Gastrocnemius medialis (tissue), 4 donors: ENCODE measurements at regions not wholly inside any gene's neighbourhood (a gene's known extent, or its start where the extent isn't known, plus 50 kb on each side); places are given as distances from the start of the nearest gene placed in this dataset.

Experiments used
- ATAC-seq, 2 donors: fragments of 150-250 bp; one replicate each; pipeline ENCODE4 v1.9.1; 2016
- DNase-seq, 2 donors: peaks; one replicate each; pipeline ENCODE4 v3.0.0-alpha.2; 2019
- H3K27ac ChIP-seq, 4 donors: fragments of 200-600 bp; sonication (generic); 1 replicate in 1 of 4; 2 replicates in 3 of 4; pipeline ENCODE4 v1.5.1; 2016 to 2018; ENCODE audit warnings: mild to moderate bottlenecking in 2 of 4, moderate library complexity in 1 of 4
- H3K27me3 ChIP-seq, 3 donors: fragments of 200-600 bp; sonication (generic) in 2 of 3; 1 replicate in 1 of 3; 2 replicates in 2 of 3; pipeline versions ENCODE4 v1.5.1 to v1.6.0; 2016 to 2019; ENCODE audit warnings: mild to moderate bottlenecking in 1 of 3, moderate library complexity in 1 of 3
- H3K36me3 ChIP-seq, 2 donors: fragments of 200-600 bp; sonication (generic) in 1 of 2; one replicate each; pipeline ENCODE4 v1.5.1; 2017 to 2018
- H3K4me1 ChIP-seq, 2 donors: fragments of 200-600 bp; sonication (generic) in 1 of 2; one replicate each; pipeline ENCODE4 v1.5.1; 2016 to 2017; ENCODE audit warnings: mild to moderate bottlenecking in 2 of 2
- H3K4me3 ChIP-seq, 4 donors: fragments of 200-600 bp; sonication (generic) in 3 of 4; 1 replicate in 1 of 4; 2 replicates in 3 of 4; pipeline ENCODE4 v1.5.1; 2016 to 2019; ENCODE audit warnings: mild to moderate bottlenecking in 2 of 4
- H3K9me3 ChIP-seq, 3 donors: fragments of 200-600 bp; sonication (generic) in 2 of 3; 1 replicate in 1 of 3; 2 replicates in 2 of 3; pipeline ENCODE4 v1.5.1; 2016 to 2019
- POLR2A ChIP-seq, 2 donors: fragments of 450-650 bp; IDR thresholded peaks; one replicate each; pipeline ENCODE4 v1.6.1; 2017; ENCODE audit warnings: antibody characterized with exemption in 2 of 2, mild to moderate bottlenecking in 2 of 2, moderate library complexity in 2 of 2
- in situ Hi-C, 4 donors: fragments of 200-750 bp; cut with MboI; loops; one replicate each; pipeline versions ENCODE4 v1.15.0 to v1.8.0; 2017; ENCODE audit warnings: low sequenced_read_pairs in 4 of 4
- intact Hi-C: fragments of 100-400 bp; cut with DNase I; formaldehyde crosslinking; loops from one replicate; pipeline ENCODE4 v1.15.1; 2023; ENCODE audit warnings: low total_unique reads
- TF ChIP-seq, protein P1 (sequence below), 5 experiments: fragments of 450-650 bp in 3 of 5; fragments of 200-600 bp in 2 of 5; sonication (generic) in 2 of 5; IDR thresholded peaks in 4 of 5; conservative IDR thresholded peaks in 1 of 5; 1 replicate in 4 of 5; 2 replicates in 1 of 5; pipeline ENCODE4 v1.5.1; 2016 to 2019; ENCODE audit warnings: antibody characterized with exemption in 5 of 5, mild to moderate bottlenecking in 3 of 5, moderate library complexity in 3 of 5

DNA sequence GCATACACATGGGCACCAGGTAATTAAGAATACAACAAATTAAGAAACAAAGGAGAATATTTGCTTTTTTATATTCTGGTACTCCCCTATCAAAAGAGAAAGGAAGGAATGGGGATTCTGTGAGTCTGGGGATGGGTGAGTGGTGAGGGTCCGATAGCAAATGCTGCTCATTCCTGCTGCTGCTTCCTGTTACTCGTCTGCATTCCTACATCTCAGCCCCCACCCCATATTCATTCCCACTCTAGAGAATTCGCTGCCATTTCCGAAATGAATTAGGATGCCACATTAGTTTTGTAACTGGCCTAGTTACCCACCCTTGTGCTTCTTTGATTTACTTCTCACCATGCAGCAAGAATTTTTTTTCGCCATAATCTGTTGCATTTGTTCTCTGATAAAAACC, 1905.3 kb upstream of the PIK3C3 start:
- no peaks in the 10 kb centered on the region for H3K4me1 ChIP-seq
- intact Hi-C loops = no loop called here
- H3K27ac ChIP-seq = no peak overlapping the region
- H3K9me3 ChIP-seq = no peaks in the 10 kb centered on the region
- in situ Hi-C loops = no loop called here
- H3K36me3 ChIP-seq = no peaks in the 10 kb centered on the region
- no peaks in the 10 kb centered on the region for H3K27me3 ChIP-seq
- H3K4me3 ChIP-seq = no peak overlapping the region
- no peak for TF ChIP-seq POLR2A (IDR thresholded peaks at IDR 0.05)
- TF ChIP-seq, protein P1, sequence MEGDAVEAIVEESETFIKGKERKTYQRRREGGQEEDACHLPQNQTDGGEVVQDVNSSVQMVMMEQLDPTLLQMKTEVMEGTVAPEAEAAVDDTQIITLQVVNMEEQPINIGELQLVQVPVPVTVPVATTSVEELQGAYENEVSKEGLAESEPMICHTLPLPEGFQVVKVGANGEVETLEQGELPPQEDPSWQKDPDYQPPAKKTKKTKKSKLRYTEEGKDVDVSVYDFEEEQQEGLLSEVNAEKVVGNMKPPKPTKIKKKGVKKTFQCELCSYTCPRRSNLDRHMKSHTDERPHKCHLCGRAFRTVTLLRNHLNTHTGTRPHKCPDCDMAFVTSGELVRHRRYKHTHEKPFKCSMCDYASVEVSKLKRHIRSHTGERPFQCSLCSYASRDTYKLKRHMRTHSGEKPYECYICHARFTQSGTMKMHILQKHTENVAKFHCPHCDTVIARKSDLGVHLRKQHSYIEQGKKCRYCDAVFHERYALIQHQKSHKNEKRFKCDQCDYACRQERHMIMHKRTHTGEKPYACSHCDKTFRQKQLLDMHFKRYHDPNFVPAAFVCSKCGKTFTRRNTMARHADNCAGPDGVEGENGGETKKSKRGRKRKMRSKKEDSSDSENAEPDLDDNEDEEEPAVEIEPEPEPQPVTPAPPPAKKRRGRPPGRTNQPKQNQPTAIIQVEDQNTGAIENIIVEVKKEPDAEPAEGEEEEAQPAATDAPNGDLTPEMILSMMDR (IDR thresholded peaks at IDR 0.05 in 4 of 5, conservative IDR thresholded peaks at IDR 0.05 in 1 of 5) = no peak
- ATAC-seq (no peak), DNase-seq (no peak)

DNA sequence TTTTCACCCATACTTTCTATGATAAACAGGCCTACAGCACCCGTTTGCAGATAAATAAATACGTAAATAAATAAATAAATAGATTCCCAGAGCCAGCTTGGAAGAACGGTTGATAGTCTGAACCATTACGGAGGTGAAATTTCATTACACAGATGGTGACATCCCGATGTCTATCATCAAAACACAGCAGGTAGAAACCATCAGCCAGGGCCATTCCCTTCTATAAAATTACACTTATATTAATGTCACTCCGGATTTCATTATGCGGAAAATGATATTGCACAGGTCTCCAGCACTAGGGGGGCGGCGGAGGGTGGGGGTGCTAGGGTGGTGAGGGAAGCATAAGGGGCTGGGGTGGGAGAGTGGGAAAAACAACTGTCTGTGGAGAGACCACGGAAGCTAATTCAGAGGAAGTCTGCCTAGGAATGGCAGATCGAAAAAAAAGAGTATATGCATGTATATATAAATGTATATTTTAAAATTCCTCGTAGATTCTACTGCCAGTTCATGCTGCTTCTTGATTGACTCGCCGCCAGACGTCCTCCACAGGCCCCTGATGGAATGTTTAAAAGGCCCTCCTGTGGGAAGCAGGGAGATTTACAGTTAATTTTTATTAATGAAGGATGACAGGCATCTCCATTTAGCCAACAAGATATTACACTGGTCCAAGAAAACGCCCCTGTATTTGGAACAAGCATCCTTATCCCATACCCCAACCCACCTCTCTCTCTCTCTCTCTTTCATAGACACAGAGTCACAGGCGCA, 1906.0 kb upstream of the PIK3C3 start:
- DNase-seq (no peak), ATAC-seq (no peak)
- no peak overlapping the region for H3K4me3 ChIP-seq
- no peak for TF ChIP-seq POLR2A (IDR thresholded peaks at IDR 0.05)
- TF ChIP-seq, protein P1 (IDR thresholded peaks at IDR 0.05 in 4 of 5, conservative IDR thresholded peaks at IDR 0.05 in 1 of 5) = no peak
- no peaks in the 10 kb centered on the region for H3K4me1 ChIP-seq
- intact Hi-C loops = no loop called here
- H3K9me3 ChIP-seq = no peaks in the 10 kb centered on the region
- no peaks in the 10 kb centered on the region for H3K27me3 ChIP-seq
- H3K36me3 ChIP-seq = no peaks in the 10 kb centered on the region
- no peak overlapping the region for H3K27ac ChIP-seq
- in situ Hi-C loops = no loop called here

DNA sequence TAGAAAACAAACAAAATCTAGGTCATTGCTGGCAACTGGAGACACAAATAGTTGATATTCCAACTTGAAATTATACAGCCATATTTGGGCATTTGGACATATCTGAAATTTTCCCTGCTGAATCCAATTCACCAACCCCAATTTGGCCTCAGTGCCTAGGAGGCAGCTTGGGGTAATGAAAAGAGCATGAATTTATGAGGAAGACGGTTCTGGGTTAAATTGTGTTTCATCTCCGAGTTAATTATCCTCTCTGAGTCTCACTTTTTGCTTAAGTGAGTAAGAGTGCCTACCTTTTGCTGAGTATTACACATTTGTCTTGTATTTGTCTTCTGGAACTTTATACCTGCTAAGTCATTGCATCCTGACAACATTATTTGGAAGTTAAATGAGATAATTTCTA, 1906.8 kb upstream of the PIK3C3 start:
- DNase-seq (no peak), ATAC-seq (no peak)
- intact Hi-C loops = no loop called here
- Histone ChIP-seq H3K36me3 (no peaks in the 10 kb centered on the region), H3K27me3 (no peaks in the 10 kb centered on the region), H3K9me3 (no peaks in the 10 kb centered on the region), H3K4me3 (no peak overlapping the region), H3K27ac (no peak overlapping the region), H3K4me1 (no peaks in the 10 kb centered on the region)
- no peak for TF ChIP-seq POLR2A (IDR thresholded peaks at IDR 0.05)
- TF ChIP-seq, protein P1 (IDR thresholded peaks at IDR 0.05 in 4 of 5, conservative IDR thresholded peaks at IDR 0.05 in 1 of 5) = no peak
- in situ Hi-C loops = no loop called here

DNA sequence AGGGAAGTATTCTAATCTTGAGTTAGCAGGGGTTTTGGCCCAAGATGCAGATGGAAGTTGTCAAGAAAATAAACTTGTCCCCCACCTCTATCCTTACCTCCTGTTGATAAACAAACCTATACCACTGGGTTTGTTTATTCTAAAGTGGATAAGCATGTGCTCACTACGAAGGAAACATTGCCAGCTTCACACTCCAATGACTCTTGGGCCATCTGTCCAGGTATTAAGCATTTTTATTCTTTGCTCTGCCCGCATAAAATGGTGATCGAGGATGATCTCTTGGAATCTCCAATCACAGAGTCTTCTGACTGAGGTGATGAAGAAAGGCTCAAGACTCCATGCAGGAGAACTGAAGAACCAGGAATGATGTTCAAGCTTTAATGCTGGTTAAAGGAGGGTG, 1908.4 kb upstream of the PIK3C3 start:
- Histone ChIP-seq H3K36me3 (no peaks in the 10 kb centered on the region), H3K27ac (no peak overlapping the region), H3K4me1 (no peaks in the 10 kb centered on the region), H3K4me3 (no peak overlapping the region), H3K27me3 (no peaks in the 10 kb centered on the region), H3K9me3 (no peaks in the 10 kb centered on the region)
- intact Hi-C loops = no loop called here
- in situ Hi-C loops = no loop called here
- no peak for TF ChIP-seq POLR2A (IDR thresholded peaks at IDR 0.05)
- TF ChIP-seq, protein P1 (IDR thresholded peaks at IDR 0.05 in 4 of 5, conservative IDR thresholded peaks at IDR 0.05 in 1 of 5) = no peak
- ATAC-seq = no peak
- DNase-seq = no peak

DNA sequence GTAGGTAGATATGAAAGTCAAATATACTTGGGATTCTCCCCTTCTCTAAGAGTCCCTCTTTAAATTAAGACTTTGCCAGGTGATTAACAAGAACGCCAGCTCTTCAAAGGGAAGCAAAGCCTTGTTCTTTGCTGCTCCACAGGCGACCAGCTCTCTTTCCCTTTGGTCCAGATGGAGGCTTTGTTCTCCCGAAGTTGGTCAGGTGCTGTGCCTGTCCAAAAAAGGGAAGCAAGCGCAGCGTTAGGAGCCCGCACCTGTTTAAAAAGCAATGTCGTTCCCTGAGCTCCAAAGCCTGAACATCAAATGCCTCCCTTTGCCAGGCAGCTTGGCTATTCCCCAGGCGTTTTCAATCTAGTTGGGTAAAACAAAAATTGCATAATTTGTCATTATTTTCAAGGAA, 1913.1 kb upstream of the PIK3C3 start:
- ATAC-seq (no peak), DNase-seq (no peak)
- intact Hi-C loops = no loop called here
- Histone ChIP-seq H3K36me3 (no peaks in the 10 kb centered on the region), H3K4me3 (no peak overlapping the region), H3K4me1 (no peaks in the 10 kb centered on the region), H3K9me3 (no peaks in the 10 kb centered on the region), H3K27ac (no peak overlapping the region), H3K27me3 (no peaks in the 10 kb centered on the region)
- TF ChIP-seq, protein P1 (IDR thresholded peaks at IDR 0.05 in 4 of 5, conservative IDR thresholded peaks at IDR 0.05 in 1 of 5) = no peak
- TF ChIP-seq POLR2A (IDR thresholded peaks at IDR 0.05) = no peak
- in situ Hi-C loops = no loop called here
